Activated CD4-positive, alpha-beta T cell treated with anti-CD3 and anti-CD28 coated beads, Interleukin-2, amount 10 ng/mL, durations not matched to agents 7 days and 5 days (primary cell): ENCODE measurements at regions not wholly inside any gene's neighbourhood (a gene's known extent, or its start where the extent isn't known, plus 50 kb on each side); places are given as distances from the start of the nearest gene placed in this dataset.
"Not testable (repeated sequence)": the region's sequence is repeated elsewhere in the genome, so short reads cannot be mapped to it uniquely, and the experiment has no call there.

ENCODE experiments used
- CTCF ChIA-PET: fragments of 350-600 bp; sonication (Branson Sonifier 250); formaldehyde crosslinking; loops from one replicate; lab custom pipeline; 2021; ENCODE audit warnings: antibody characterized with exemption; lab: Charles Lee
- POLR2A ChIA-PET: fragments of 350-600 bp; sonication (Branson Sonifier 250); formaldehyde crosslinking; loops from one replicate; lab custom pipeline; 2021; ENCODE audit warnings: antibody characterized with exemption; lab: Charles Lee
- DNase-seq: peaks from one replicate; pipeline ENCODE4 v3.0.0-alpha.2; 2020
- H3K27ac Mint-ChIP-seq: one replicate; pipeline ENCODE4 v1.8.0; 2021; ENCODE audit warnings: mild to moderate bottlenecking, moderate library complexity, mixed read lengths
- H3K27me3 Mint-ChIP-seq: one replicate; pipeline ENCODE4 v1.8.0; 2021; ENCODE audit warnings: mixed read lengths
- H3K36me3 Mint-ChIP-seq: one replicate; pipeline ENCODE4 v1.8.0; 2021; ENCODE audit warnings: low read depth, mixed read lengths
- H3K4me1 Mint-ChIP-seq: one replicate; pipeline ENCODE4 v1.8.0; 2021; ENCODE audit warnings: mixed read lengths
- H3K4me3 Mint-ChIP-seq: one replicate; pipeline ENCODE4 v1.8.0; 2021; ENCODE audit warnings: mild to moderate bottlenecking, moderate library complexity, mixed read lengths
- H3K9me3 Mint-ChIP-seq: one replicate; pipeline ENCODE4 v1.8.0; 2021; ENCODE audit warnings: mixed read lengths

DNA sequence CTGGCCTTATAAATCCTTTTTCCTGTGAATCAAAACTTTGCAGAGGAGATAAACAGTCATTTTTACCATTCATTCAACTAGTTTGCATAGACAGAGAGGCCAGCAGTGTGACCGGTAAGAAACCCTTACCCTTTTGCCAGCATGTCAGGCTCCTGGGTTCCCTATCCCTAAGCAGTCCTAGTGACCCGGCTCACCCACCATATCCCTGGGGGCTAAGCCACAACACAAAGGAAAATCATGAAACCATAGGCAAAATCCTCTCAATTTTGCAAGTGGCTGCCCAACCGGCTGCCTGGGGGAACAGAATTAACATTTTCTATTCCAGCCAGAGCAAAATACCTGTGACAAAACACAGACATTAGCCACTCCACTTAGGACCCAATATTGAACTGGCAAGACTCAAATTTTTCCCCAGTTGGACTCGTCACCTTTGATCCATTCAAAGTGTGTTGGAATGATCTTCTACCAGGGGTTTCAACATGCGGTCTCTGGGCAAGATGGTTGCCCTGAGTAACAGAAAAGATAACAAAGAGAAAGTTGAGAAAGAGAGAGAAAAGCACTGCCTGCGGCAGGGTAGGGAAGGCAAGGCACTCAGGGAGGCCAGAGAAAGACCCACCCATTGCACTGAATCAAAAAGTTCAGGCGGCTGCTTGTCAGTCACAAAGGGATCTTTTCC lies 174.8 kb upstream of the NAMPT start:
- ChIA-PET CTCF (no interaction called here), POLR2A (no interaction called here)
- Mint-ChIP-seq H3K27ac (no peak overlapping the region), H3K27me3 (no peaks in the 10 kb centered on the region), H3K9me3 (peaks cover 12% of the 10 kb centered on the region), H3K4me1 (peaks cover 5% of the 10 kb centered on the region), H3K4me3 (no peak overlapping the region), H3K36me3 (no peaks in the 10 kb centered on the region)
- no peak for DNase-seq

- H3K27me3 Mint-ChIP-seq = no peaks in the 10 kb centered on the region
- H3K27ac Mint-ChIP-seq = no peak overlapping the region
- ChIA-PET POLR2A (no interaction called here), CTCF (interaction anchor here (0.6 to 0.8 kb wide), 2 partner anchors 37 to 144 kb away, joined by 3 to 4 read pairs; no protein-coding TSS in a partner anchor)
- no peak for DNase-seq
- no peak overlapping the region for H3K4me3 Mint-ChIP-seq
- H3K36me3 Mint-ChIP-seq = no peaks in the 10 kb centered on the region
- peaks cover 18% of the 10 kb centered on the region for H3K9me3 Mint-ChIP-seq
- H3K4me1 Mint-ChIP-seq = peaks cover 3% of the 10 kb centered on the region
Measured at GRCh38 chr7:106457678-106458077, 172.9 kb upstream of the NAMPT start.

DNA sequence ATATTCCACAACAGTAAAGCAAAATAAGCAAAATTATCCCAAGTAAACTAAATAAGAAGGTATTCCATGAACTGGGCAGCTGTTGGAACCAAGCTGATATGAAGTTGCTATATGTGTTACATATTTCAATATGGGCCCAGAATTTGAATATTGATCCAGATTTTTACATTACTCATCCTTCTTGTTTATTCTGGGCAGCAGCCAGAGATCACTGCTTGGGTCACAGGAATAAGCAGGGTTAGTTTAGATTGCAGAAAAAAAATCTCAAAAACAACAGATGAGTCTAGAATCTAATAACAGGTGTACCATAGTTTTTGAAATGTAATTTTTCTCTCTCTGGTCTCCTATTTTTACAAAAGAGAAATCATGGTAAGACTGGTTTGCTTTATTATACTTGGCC lies 171.5 kb upstream of the NAMPT start:
- POLR2A ChIA-PET = no interaction called here
- CTCF ChIA-PET = interaction anchor here (1.2 kb wide), 1 partner anchor 280 kb away, joined by 4 read pairs; no protein-coding TSS in a partner anchor
- Mint-ChIP-seq H3K27me3 (no peaks in the 10 kb centered on the region), H3K4me1 (no peaks in the 10 kb centered on the region), H3K36me3 (no peaks in the 10 kb centered on the region), H3K27ac (no peak overlapping the region), H3K9me3 (peaks cover 25% of the 10 kb centered on the region), H3K4me3 (no peak overlapping the region)
- no peak for DNase-seq

- POLR2A ChIA-PET = no interaction called here
- Mint-ChIP-seq H3K27me3 (no peaks in the 10 kb centered on the region), H3K4me1 (no peaks in the 10 kb centered on the region), H3K27ac (no peak overlapping the region), H3K36me3 (no peaks in the 10 kb centered on the region), H3K4me3 (no peak overlapping the region), H3K9me3 (peaks cover 38% of the 10 kb centered on the region)
- DNase-seq = no peak
- CTCF ChIA-PET = no interaction called here
Measured at GRCh38 chr7:106452031-106452851, 167.5 kb upstream of the NAMPT start.

DNA sequence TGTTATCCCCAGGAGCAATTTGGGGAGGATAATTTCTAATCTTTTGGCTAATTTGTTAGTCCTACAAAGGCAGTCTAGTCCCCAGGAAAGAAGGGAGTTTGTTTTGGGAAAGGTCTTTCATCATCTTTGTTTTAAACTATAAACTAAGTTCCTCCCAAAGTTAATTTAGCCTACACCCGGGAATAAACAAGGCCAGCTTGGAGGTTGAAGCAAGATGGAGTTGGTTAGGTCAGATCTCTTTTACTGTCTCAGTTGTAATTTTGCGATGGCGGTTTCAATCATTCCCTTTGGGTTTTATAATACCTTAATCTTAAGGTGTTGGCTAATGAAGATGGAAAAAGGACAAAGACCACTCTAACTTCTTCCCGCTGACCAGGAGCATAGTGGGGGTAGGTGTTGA lies 166.4 kb upstream of the NAMPT start:
- Mint-ChIP-seq H3K36me3 (no peaks in the 10 kb centered on the region), H3K27ac (no peak overlapping the region), H3K27me3 (no peaks in the 10 kb centered on the region), H3K4me3 (no peak overlapping the region), H3K4me1 (no peaks in the 10 kb centered on the region), H3K9me3 (peaks cover 39% of the 10 kb centered on the region)
- CTCF ChIA-PET = interaction anchor here (0.9 kb wide), 1 partner anchor 394 kb away, joined by 3 read pairs; no protein-coding TSS in a partner anchor
- DNase-seq = no peak
- POLR2A ChIA-PET = no interaction called here

DNA sequence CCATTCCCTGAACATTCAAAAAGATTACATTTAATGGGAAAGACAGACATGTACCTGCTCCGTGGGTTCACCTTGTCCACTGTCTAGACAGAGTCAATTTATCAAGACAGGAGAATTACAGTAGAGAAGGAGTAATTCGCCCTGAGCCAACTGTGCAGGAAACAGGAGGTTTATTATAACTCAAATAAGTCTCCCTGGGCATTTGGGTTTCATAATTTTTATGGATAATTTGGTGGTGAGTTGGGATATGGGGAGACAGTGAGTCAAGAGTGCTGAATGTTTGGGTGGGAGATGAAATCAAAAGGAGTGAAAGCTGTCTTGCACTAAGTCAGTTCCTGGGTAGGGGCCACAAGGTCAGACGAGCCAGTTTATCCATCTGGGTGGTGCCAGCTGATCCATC lies 165.9 kb upstream of the NAMPT start:
- Mint-ChIP-seq H3K27me3 (no peaks in the 10 kb centered on the region), H3K36me3 (no peaks in the 10 kb centered on the region), H3K4me3 (no peak overlapping the region), H3K27ac (no peak overlapping the region), H3K9me3 (peaks cover 36% of the 10 kb centered on the region), H3K4me1 (no peaks in the 10 kb centered on the region)
- ChIA-PET CTCF (interaction anchor here (0.9 to 1.8 kb wide), 2 partner anchors 10 to 393 kb away, joined by 3 to 5 read pairs; no protein-coding TSS in a partner anchor), POLR2A (no interaction called here)
- no peak for DNase-seq

DNA sequence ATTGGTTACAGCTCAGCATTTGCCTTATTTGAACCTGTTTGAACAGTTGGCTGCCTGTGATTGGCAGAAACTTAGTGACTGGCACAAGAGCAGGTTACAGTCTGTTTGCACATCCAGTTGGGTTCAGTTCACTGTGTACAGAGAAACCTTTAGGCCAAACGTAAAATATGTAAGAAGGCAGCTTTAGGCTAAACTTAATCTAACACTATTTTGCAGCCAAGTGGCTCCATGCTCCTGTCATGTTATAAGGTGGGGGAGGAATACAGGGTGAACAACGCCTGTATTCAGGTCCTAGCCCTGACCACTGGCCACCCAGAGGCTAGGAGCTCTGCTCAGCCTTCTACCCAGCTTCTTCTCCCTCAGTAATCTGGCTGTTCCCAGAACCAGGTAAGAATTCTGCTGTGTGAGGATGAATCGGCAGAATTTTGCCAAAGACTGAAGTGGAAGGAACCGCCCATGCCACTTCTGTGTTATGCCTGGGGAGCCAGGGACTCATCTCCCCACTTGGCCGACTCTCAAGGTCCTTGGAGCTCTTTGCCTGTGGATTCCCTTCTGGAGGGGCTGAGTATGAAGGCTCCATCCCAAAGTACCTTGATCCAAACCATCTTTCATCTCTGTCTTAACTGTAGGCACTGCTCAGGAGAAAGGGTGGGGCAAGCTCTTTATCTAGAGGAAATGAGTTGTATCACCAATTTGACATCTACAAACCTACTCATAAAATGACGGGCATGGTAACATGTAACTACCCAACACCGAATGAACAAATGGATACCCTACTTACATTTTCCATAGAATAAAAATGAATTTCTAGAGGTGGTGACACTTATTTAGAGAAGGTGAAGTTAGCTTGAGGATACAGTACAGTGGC lies 164.4 kb upstream of the NAMPT start:
- DNase-seq = no peak
- Mint-ChIP-seq H3K9me3 (peaks cover 39% of the 10 kb centered on the region), H3K4me1 (no peaks in the 10 kb centered on the region), H3K4me3 (no peak overlapping the region), H3K27me3 (peaks cover 7% of the 10 kb centered on the region), H3K36me3 (no peaks in the 10 kb centered on the region), H3K27ac (no peak overlapping the region)
- ChIA-PET CTCF (interaction anchor here (0.8 to 1.8 kb wide), 4 partner anchors 9 to 260 kb away, joined by 3 to 5 read pairs (median 4); no protein-coding TSS in a partner anchor), POLR2A (no interaction called here)

DNA sequence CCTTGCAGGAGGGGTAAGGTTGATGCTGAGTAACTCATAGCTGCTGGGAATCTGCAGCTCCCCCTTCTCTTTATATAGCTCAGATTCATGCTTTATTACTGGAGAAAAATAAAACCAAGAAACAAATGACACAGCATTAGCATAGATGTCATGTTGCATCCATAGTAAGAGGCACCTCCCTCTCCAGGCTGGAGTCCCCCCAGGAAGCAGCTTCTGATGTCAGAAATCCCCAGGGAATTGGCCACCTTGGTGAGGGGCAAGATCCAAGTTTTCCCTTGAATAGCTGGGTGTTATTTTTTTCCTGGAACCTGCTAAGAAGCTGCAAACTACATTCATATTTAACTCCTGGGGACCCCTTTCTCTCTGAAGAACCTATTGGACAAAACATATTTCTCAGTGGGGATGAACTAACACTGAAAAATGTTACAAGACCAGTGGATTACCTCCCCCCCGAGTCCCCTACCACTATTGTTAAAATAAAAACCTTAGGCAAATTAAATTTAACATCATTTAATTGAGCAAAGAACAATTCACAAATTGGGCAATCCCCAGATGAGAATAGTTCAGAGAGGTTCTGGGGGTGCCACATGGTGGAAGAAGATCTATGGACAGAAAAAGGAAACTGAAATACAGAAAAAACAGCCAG lies 163.7 kb upstream of the NAMPT start:
- CTCF ChIA-PET = interaction anchor here (0.8 to 1.4 kb wide), 4 partner anchors 14 to 261 kb away, joined by 3 to 4 read pairs (median 4); no protein-coding TSS in a partner anchor
- H3K27ac Mint-ChIP-seq = no peak overlapping the region
- peaks cover 37% of the 10 kb centered on the region for H3K9me3 Mint-ChIP-seq
- peaks cover 7% of the 10 kb centered on the region for H3K27me3 Mint-ChIP-seq
- no peaks in the 10 kb centered on the region for H3K4me1 Mint-ChIP-seq
- no peak overlapping the region for H3K4me3 Mint-ChIP-seq
- DNase-seq = no peak
- POLR2A ChIA-PET = no interaction called here
- no peaks in the 10 kb centered on the region for H3K36me3 Mint-ChIP-seq

GRCh38 chr7:106447318-106447847 lies 162.6 kb upstream of the NAMPT start:
- DNase-seq = no peak
- no peaks in the 10 kb centered on the region for H3K36me3 Mint-ChIP-seq
- H3K27ac Mint-ChIP-seq = no peak overlapping the region
- peaks cover 14% of the 10 kb centered on the region for H3K27me3 Mint-ChIP-seq
- CTCF ChIA-PET = interaction anchor here (1.4 kb wide), 1 partner anchor 18 kb away, joined by 4 read pairs; no protein-coding TSS in a partner anchor
- H3K4me1 Mint-ChIP-seq = no peaks in the 10 kb centered on the region
- POLR2A ChIA-PET = no interaction called here
- no peak overlapping the region for H3K4me3 Mint-ChIP-seq
- peaks cover 33% of the 10 kb centered on the region for H3K9me3 Mint-ChIP-seq

DNA sequence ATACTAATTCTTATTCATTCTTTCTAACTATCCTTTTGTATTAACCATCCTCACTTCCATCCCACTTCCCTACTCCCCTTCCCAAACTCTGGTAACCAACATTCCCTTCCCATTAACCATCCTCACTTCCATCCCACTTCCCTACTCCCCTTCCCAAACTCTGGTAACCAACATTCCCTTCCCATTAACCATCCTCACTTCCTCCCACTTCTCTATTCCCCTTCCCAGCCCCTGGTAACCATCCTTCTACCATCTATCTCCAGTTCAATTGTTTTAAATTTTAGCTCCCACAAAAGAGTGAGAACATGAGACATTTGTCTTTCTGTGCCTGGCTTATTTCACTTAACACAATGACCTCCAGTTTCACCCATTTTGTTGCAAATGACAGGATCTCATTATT lies 160.6 kb upstream of the NAMPT start:
- H3K27ac Mint-ChIP-seq, H3K4me3 Mint-ChIP-seq, DNase-seq, CTCF ChIA-PET, H3K4me1 Mint-ChIP-seq, POLR2A ChIA-PET, H3K36me3 Mint-ChIP-seq: not testable (repeated sequence)
- peaks cover 16% of the 10 kb centered on the region for H3K9me3 Mint-ChIP-seq
- peaks cover 20% of the 10 kb centered on the region for H3K27me3 Mint-ChIP-seq

DNA sequence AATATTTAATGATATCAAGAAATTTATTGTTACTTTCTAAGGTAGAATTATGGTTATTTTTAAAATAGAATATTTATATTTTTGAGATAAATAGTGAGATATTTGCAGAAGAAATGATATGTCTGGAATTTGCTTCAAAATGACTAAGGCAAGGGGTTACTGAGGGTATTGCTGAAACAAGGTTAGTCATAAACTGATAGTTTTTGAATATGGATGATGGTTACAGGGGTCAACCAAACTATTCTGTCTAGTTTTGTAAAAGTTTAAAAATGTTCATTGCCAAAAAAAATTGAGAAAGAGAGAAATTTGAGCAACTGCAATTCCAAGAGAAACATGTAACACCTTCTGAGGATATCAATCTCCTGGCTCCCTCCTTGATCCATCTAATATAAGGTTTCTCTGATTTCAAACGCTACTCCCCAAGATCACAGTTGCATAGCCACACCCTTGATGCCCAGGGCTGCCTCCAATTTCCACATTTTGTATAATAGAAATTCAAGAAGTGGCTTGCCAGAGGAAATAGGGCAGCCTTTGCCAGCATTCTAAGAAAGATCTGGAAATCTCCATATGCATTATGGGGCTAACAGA lies 159.4 kb upstream of the NAMPT start:
- H3K27ac Mint-ChIP-seq = no peak overlapping the region
- H3K4me3 Mint-ChIP-seq = no peak overlapping the region
- peaks cover 20% of the 10 kb centered on the region for H3K27me3 Mint-ChIP-seq
- H3K9me3 Mint-ChIP-seq = peaks cover 9% of the 10 kb centered on the region
- POLR2A ChIA-PET = no interaction called here
- no peak for DNase-seq
- no peaks in the 10 kb centered on the region for H3K36me3 Mint-ChIP-seq
- H3K4me1 Mint-ChIP-seq = no peaks in the 10 kb centered on the region
- CTCF ChIA-PET = no interaction called here

GRCh38 chr7:106443156-106443555 lies 158.4 kb upstream of the NAMPT start:
- H3K4me3 Mint-ChIP-seq = no peak overlapping the region
- no peak for DNase-seq
- peaks cover 6% of the 10 kb centered on the region for H3K9me3 Mint-ChIP-seq
- CTCF ChIA-PET = no interaction called here
- POLR2A ChIA-PET = no interaction called here
- no peaks in the 10 kb centered on the region for H3K4me1 Mint-ChIP-seq
- H3K27me3 Mint-ChIP-seq = peaks cover 20% of the 10 kb centered on the region
- H3K36me3 Mint-ChIP-seq = no peaks in the 10 kb centered on the region
- H3K27ac Mint-ChIP-seq = no peak overlapping the region
